Activated naive CD8-positive, alpha-beta T cell treated with anti-CD3 and anti-CD28 coated beads for 36 hours (primary cell): ENCODE measurements at regions not wholly inside any gene's neighbourhood (a gene's known extent, or its start where the extent isn't known, plus 50 kb on each side); places are given as distances from the start of the nearest gene placed in this dataset.
"Not testable (repeated sequence)": the region's sequence is repeated elsewhere in the genome, so short reads cannot be mapped to it uniquely, and the experiment has no call there.

Experiments
- DNase-seq: peaks from one replicate; pipeline ENCODE4 v3.0.0; 2021
- H3K27ac Mint-ChIP-seq: one replicate; pipeline ENCODE4 v1.8.0; 2022; ENCODE audit warnings: mild to moderate bottlenecking, moderate library complexity, mixed read lengths
- H3K27me3 Mint-ChIP-seq: one replicate; pipeline ENCODE4 v1.8.0; 2022; ENCODE audit warnings: mild to moderate bottlenecking, mixed read lengths
- H3K36me3 Mint-ChIP-seq: one replicate; pipeline ENCODE4 v1.8.0; 2021; ENCODE audit warnings: mild to moderate bottlenecking, mixed read lengths
- H3K4me1 Mint-ChIP-seq: one replicate; pipeline ENCODE4 v1.8.0; 2021; ENCODE audit warnings: mixed read lengths
- H3K4me3 Mint-ChIP-seq: one replicate; pipeline ENCODE4 v1.8.0; 2022; ENCODE audit warnings: mild to moderate bottlenecking, moderate library complexity, mixed read lengths
- H3K9me3 Mint-ChIP-seq: one replicate; pipeline ENCODE4 v1.8.0; 2022; ENCODE audit warnings: mixed read lengths

- DNase-seq: no peak
- Mint-ChIP-seq H3K9me3 (peaks cover 3% of the 10 kb centered on the region), H3K27ac (no peak overlapping the region), H3K27me3 (no peaks in the 10 kb centered on the region), H3K36me3 (no peaks in the 10 kb centered on the region), H3K4me3 (no peak overlapping the region), H3K4me1 (no peaks in the 10 kb centered on the region)
Measured at GRCh38 chr14:87042354-87042753, 950.6 kb downstream of the GALC start.

- H3K27ac Mint-ChIP-seq: no peak overlapping the region
- H3K36me3 Mint-ChIP-seq: no peaks in the 10 kb centered on the region
- H3K4me3 Mint-ChIP-seq: no peak overlapping the region
- peaks cover 3% of the 10 kb centered on the region for H3K9me3 Mint-ChIP-seq
- DNase-seq: no peak
- H3K4me1 Mint-ChIP-seq: no peaks in the 10 kb centered on the region
- H3K27me3 Mint-ChIP-seq: no peaks in the 10 kb centered on the region
Measured at GRCh38 chr14:87041290-87042020, 951.5 kb downstream of the GALC start.

- no peak overlapping the region for H3K4me3 Mint-ChIP-seq
- peaks cover 5% of the 10 kb centered on the region for H3K9me3 Mint-ChIP-seq
- DNase-seq: no peak
- H3K27me3 Mint-ChIP-seq: no peaks in the 10 kb centered on the region
- H3K36me3 Mint-ChIP-seq: no peaks in the 10 kb centered on the region
- no peaks in the 10 kb centered on the region for H3K4me1 Mint-ChIP-seq
- no peak overlapping the region for H3K27ac Mint-ChIP-seq
Measured at GRCh38 chr14:87034680-87035079, 958.3 kb downstream of the GALC start.

- Mint-ChIP-seq H3K27ac (no peak overlapping the region), H3K4me1 (no peaks in the 10 kb centered on the region), H3K36me3 (no peaks in the 10 kb centered on the region), H3K9me3 (peaks cover 5% of the 10 kb centered on the region), H3K4me3 (no peak overlapping the region), H3K27me3 (no peaks in the 10 kb centered on the region)
- no peak for DNase-seq
Measured at GRCh38 chr14:87030197-87030596, 962.8 kb downstream of the GALC start.

- H3K36me3 Mint-ChIP-seq, H3K4me1 Mint-ChIP-seq, H3K9me3 Mint-ChIP-seq, DNase-seq, H3K27me3 Mint-ChIP-seq, H3K4me3 Mint-ChIP-seq, H3K27ac Mint-ChIP-seq: not testable (repeated sequence)
Measured at GRCh38 chr14:87020106-87020505, 972.9 kb downstream of the GALC start.

GRCh38 chr14:87018294-87018693, 974.7 kb downstream of the GALC start:
- Mint-ChIP-seq H3K36me3 (no peaks in the 10 kb centered on the region), H3K27me3 (no peaks in the 10 kb centered on the region), H3K4me1 (no peaks in the 10 kb centered on the region), H3K27ac (no peak overlapping the region), H3K9me3 (peaks cover 5% of the 10 kb centered on the region), H3K4me3 (no peak overlapping the region)
- DNase-seq: no peak

- Mint-ChIP-seq H3K27me3 (no peaks in the 10 kb centered on the region), H3K27ac (no peak overlapping the region), H3K4me3 (no peak overlapping the region), H3K9me3 (peaks cover 7% of the 10 kb centered on the region), H3K36me3 (no peaks in the 10 kb centered on the region), H3K4me1 (no peaks in the 10 kb centered on the region)
- DNase-seq: no peak
Measured at GRCh38 chr14:87017335-87017734, 975.6 kb downstream of the GALC start.

GRCh38 chr14:87014856-87015255, 978.1 kb downstream of the GALC start:
- H3K27ac Mint-ChIP-seq: no peak overlapping the region
- H3K9me3 Mint-ChIP-seq: peaks cover 5% of the 10 kb centered on the region
- no peaks in the 10 kb centered on the region for H3K36me3 Mint-ChIP-seq
- DNase-seq: no peak
- H3K4me3 Mint-ChIP-seq: no peak overlapping the region
- no peaks in the 10 kb centered on the region for H3K4me1 Mint-ChIP-seq
- no peaks in the 10 kb centered on the region for H3K27me3 Mint-ChIP-seq

GRCh38 chr14:87013583-87013982, 979.4 kb downstream of the GALC start:
- H3K4me1 Mint-ChIP-seq: no peaks in the 10 kb centered on the region
- no peaks in the 10 kb centered on the region for H3K27me3 Mint-ChIP-seq
- no peaks in the 10 kb centered on the region for H3K36me3 Mint-ChIP-seq
- DNase-seq: no peak
- H3K4me3 Mint-ChIP-seq: no peak overlapping the region
- peaks cover 5% of the 10 kb centered on the region for H3K9me3 Mint-ChIP-seq
- no peak overlapping the region for H3K27ac Mint-ChIP-seq

GRCh38 chr14:87008965-87009364, 984.0 kb downstream of the GALC start:
- no peak for DNase-seq
- Mint-ChIP-seq H3K4me3 (no peak overlapping the region), H3K36me3 (no peaks in the 10 kb centered on the region), H3K4me1 (no peaks in the 10 kb centered on the region), H3K27ac (no peak overlapping the region), H3K9me3 (peaks cover 4% of the 10 kb centered on the region), H3K27me3 (no peaks in the 10 kb centered on the region)

- no peak overlapping the region for H3K4me3 Mint-ChIP-seq
- no peaks in the 10 kb centered on the region for H3K36me3 Mint-ChIP-seq
- no peaks in the 10 kb centered on the region for H3K4me1 Mint-ChIP-seq
- DNase-seq: no peak
- H3K9me3 Mint-ChIP-seq: peaks cover 2% of the 10 kb centered on the region
- no peaks in the 10 kb centered on the region for H3K27me3 Mint-ChIP-seq
- no peak overlapping the region for H3K27ac Mint-ChIP-seq
Measured at GRCh38 chr14:87005280-87005679, 987.7 kb downstream of the GALC start.

- DNase-seq: no peak
- Mint-ChIP-seq H3K27me3 (no peaks in the 10 kb centered on the region), H3K9me3 (peaks cover 2% of the 10 kb centered on the region), H3K4me1 (no peaks in the 10 kb centered on the region), H3K36me3 (no peaks in the 10 kb centered on the region), H3K27ac (no peak overlapping the region), H3K4me3 (no peak overlapping the region)
Measured at GRCh38 chr14:87002776-87003175, 990.2 kb downstream of the GALC start.

- Mint-ChIP-seq H3K4me1 (no peaks in the 10 kb centered on the region), H3K36me3 (no peaks in the 10 kb centered on the region), H3K4me3 (no peak overlapping the region), H3K27me3 (no peaks in the 10 kb centered on the region), H3K9me3 (no peaks in the 10 kb centered on the region), H3K27ac (no peak overlapping the region)
- no peak for DNase-seq
Measured at GRCh38 chr14:87001333-87001732, 991.6 kb downstream of the GALC start.

- DNase-seq: no peak
- Mint-ChIP-seq H3K27ac (no peak overlapping the region), H3K9me3 (no peaks in the 10 kb centered on the region), H3K4me1 (no peaks in the 10 kb centered on the region), H3K4me3 (no peak overlapping the region), H3K36me3 (no peaks in the 10 kb centered on the region), H3K27me3 (no peaks in the 10 kb centered on the region)
Measured at GRCh38 chr14:87000081-87000480, 992.9 kb downstream of the GALC start.

- Mint-ChIP-seq H3K9me3 (no peaks in the 10 kb centered on the region), H3K4me3 (no peak overlapping the region), H3K36me3 (no peaks in the 10 kb centered on the region), H3K27ac (no peak overlapping the region), H3K27me3 (no peaks in the 10 kb centered on the region), H3K4me1 (no peaks in the 10 kb centered on the region)
- no peak for DNase-seq
Measured at GRCh38 chr14:86999036-86999435, 993.9 kb downstream of the GALC start.

GRCh38 chr14:86997271-86997670, 995.7 kb downstream of the GALC start:
- H3K27me3 Mint-ChIP-seq: no peaks in the 10 kb centered on the region

More at GRCh38 chr14:86997271-86997670, 995.7 kb downstream of the GALC start:
- no peak overlapping the region for H3K4me3 Mint-ChIP-seq
- no peak for DNase-seq
- no peaks in the 10 kb centered on the region for H3K4me1 Mint-ChIP-seq
- H3K36me3 Mint-ChIP-seq: no peaks in the 10 kb centered on the region
- no peaks in the 10 kb centered on the region for H3K9me3 Mint-ChIP-seq
- H3K27ac Mint-ChIP-seq: no peak overlapping the region
